Prostate gland (tissue), 2 donors: ENCODE measurements at regions not wholly inside any gene's neighbourhood (a gene's known extent, or its start where the extent isn't known, plus 50 kb on each side); places are given as distances from the start of the nearest gene placed in this dataset.

Experiments used
- CTCF ChIP-seq, 4 experiments: fragments of 200-600 bp in 2 of 4; fragments of 450-650 bp in 2 of 4; sonication (generic) in 2 of 4; IDR thresholded peaks; 1 replicate in 3 of 4; 2 replicates in 1 of 4; pipeline ENCODE4 v1.5.1; 2016 to 2019; ENCODE audit warnings: antibody characterized with exemption in 4 of 4, mild to moderate bottlenecking in 2 of 4, moderate library complexity in 2 of 4
- POLR2A ChIP-seq: fragments of 450-650 bp; IDR thresholded peaks from one replicate; pipeline ENCODE4 v1.6.1; 2016; ENCODE audit warnings: antibody characterized with exemption, mild to moderate bottlenecking
- POLR2AphosphoS5 ChIP-seq: sonication (generic); formaldehyde crosslinking; IDR thresholded peaks from one replicate; pipeline ENCODE4 v1.6.1; 2017; ENCODE audit warnings: antibody characterized with exemption

- TF ChIP-seq POLR2A (no peak), CTCF (IDR thresholded peaks at IDR 0.05) (no peak), POLR2AphosphoS5 (no peak)
Measured at GRCh38 chr2:133867166-133867565, 298.9 kb upstream of the NCKAP5 start.
